Hepatocyte (in vitro differentiated cells): ENCODE measurements at regions not wholly inside any gene's neighbourhood (a gene's known extent, or its start where the extent isn't known, plus 50 kb on each side); places are given as distances from the start of the nearest gene placed in this dataset.

Experiments
- CTCF ChIP-seq: fragments of 200-600 bp; sonication (generic); IDR thresholded peaks from 2 replicates; pipeline ENCODE4 v1.5.1; 2016; ENCODE audit warnings: antibody characterized with exemption, mild to moderate bottlenecking; ENCODE audit not compliant: poor library complexity
- EZH2 ChIP-seq: fragments of 200-600 bp; sonication (generic); IDR thresholded peaks from 2 replicates; pipeline ENCODE4 v1.6.1; 2016; ENCODE audit warnings: antibody characterized with exemption, mild to moderate bottlenecking, borderline replicate concordance
- EZH2phosphoT487 ChIP-seq: fragments of 200-600 bp; sonication (generic); IDR thresholded peaks from one replicate; pipeline ENCODE4 v1.6.1; 2018; ENCODE audit warnings: antibody characterized with exemption, mild to moderate bottlenecking, low read depth, moderate library complexity; ENCODE audit not compliant: unreplicated experiment, severe bottlenecking

- TF ChIP-seq CTCF (no peak), EZH2phosphoT487 (no peak), EZH2 (no peak)
Measured at GRCh38 chr12:74817499-74817898, 279.9 kb downstream of the ATXN7L3B start.
